GM18868 (cell line): ENCODE measurements at regions not wholly inside any gene's neighbourhood (a gene's known extent, or its start where the extent isn't known, plus 50 kb on each side); places are given as distances from the start of the nearest gene placed in this dataset.

ENCODE experiments used
- ATAC-seq: cut with Tn5 transposase; IDR thresholded peaks from one replicate; pipeline ENCODE4 v1.9.1; 2021; ENCODE audit warnings: mild to moderate bottlenecking, moderate library complexity; ENCODE audit not compliant: unreplicated experiment

- ATAC-seq = no peak
These were observed 51.2 kb upstream of the MEX3C start for GRCh38 chr18:51248685-51249084.

- ATAC-seq = no peak
These were observed 52.5 kb upstream of the MEX3C start for GRCh38 chr18:51250006-51250405.

- no peak for ATAC-seq
These were observed 53.1 kb upstream of the MEX3C start for GRCh38 chr18:51250458-51251024.

DNA sequence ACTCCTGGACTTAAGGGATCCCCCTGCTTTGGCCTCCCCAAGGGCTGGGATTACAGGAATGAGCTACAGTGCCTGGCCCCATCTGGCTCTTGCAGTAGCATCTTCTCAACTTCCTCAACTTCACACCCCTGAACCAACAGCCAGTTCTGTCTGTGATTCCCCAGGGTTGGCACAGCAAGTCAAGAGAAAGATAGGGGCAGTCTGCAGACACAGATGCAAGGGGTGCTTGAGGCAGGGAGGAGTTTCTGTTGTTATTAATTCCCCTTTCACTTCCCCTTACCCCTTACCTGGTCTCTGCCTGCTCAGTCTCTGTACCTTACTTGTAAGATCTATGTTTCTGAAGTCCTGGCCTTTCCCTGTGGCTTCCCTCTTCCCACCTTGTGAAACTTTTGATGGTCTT is 54.1 kb upstream of the MEX3C start:
- peak; percentile 100 for ATAC-seq

GRCh38 chr18:51253476-51253875 is 56.0 kb upstream of the MEX3C start:
- no peak for ATAC-seq

DNA sequence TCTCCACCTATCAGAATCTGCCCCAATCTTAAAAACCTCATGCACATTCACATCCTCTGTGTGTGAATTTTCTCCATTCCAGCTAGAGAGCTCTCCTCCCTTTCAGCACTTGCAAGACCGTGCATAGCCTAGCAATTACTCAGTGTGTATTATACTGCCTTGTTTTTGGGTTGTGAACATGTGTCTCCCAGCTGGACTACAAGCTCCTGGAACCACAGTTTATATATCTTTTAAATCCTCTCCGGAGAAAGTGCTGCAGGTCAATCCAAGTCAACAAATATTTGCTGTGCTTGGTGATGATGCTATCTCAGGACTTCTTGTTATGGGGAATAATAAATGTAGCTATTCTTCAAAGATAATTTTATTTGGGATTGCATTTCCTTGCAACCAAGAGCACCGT is 58.2 kb upstream of the MEX3C start:
- no peak for ATAC-seq

DNA sequence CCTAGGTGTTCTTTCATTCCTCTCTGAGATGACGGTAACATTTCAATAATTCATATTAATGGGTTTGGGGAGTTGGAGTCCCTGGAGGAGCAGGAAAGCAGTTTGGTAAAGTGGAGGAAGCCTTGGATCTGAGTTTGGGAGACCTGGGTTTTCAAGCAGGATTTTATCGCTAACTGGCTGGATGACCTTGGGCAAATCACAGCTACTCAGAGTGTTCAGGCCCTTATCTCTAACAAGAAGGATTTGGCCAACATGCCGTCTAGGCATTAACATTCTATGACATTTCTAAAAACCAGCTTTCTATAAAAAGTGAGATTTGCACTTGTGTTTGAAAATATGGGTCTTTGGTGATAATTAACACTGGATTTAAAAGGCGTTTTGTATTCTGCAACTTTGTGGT is 59.7 kb upstream of the MEX3C start:
- no peak for ATAC-seq

DNA sequence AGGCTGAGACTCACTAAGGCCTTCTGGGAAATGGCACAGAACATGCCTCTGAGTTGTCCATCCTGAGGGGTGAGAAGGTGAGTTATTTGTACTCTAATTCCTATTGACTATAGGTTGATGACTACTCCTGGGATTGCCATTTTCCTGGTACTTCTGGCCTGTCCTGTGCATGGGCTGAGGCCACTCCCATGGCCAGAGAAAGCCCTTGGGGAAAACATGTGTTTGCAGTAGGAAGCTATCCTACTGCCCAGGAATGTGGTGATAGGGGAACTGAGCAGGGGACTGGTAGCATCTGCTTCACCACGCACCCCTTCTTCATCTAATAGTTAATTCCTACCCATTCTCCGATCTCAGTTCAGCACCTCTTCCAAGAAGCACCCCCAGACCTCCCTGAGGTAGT is 62.6 kb upstream of the MEX3C start:
- no peak for ATAC-seq

DNA sequence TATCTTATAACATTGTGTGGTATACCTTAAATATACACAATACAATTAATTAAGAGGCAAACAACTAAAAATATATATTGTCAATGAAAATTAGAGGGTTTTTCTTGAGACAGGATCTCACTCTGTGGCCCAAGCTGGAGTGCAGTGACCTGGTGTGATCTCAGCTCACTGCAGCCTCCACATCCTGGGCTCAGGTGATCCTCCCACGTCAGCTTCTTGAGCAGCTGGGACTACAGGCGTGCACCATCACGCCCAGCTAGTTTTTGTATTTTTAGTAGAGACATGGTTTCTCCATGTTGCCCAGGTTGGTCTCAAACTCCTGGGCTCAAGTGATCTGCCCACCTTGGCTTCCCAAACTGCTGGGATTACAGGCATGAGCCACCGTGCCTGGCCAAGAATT is 68.6 kb upstream of the MEX3C start:
- ATAC-seq = peak; percentile 39

- ATAC-seq = peak; percentile 90
These were observed 69.3 kb upstream of the MEX3C start for GRCh38 chr18:51266773-51267172.

DNA sequence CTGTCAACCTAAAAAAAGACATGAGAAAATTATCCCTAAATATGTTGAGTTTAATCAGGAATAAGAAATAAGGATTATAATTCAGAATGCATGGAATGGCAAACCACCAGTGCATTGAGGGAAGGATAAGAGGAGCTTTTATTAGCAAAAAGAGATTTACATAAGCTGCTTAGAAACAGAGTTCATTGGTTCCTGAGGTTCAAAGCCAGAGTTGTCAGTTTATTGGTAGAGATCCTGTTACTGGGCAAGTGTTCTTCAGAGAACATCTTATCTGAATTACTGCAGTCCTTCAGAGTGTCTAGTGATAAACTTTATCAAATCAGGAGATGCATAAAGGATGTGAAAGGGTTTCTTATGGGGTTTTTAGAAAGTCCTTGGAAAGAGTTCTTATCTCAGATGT is 76.0 kb upstream of the MEX3C start:
- no peak for ATAC-seq

- no peak for ATAC-seq
These were observed 78.4 kb upstream of the MEX3C start for GRCh38 chr18:51275712-51276476.

- no peak for ATAC-seq
These were observed 80.7 kb upstream of the MEX3C start for GRCh38 chr18:51278045-51278649.

- peak; percentile 91 for ATAC-seq
These were observed 82.0 kb upstream of the MEX3C start for GRCh38 chr18:51279367-51279984.

GRCh38 chr18:51287818-51288508 is 90.5 kb upstream of the MEX3C start:
- ATAC-seq = no peak

DNA sequence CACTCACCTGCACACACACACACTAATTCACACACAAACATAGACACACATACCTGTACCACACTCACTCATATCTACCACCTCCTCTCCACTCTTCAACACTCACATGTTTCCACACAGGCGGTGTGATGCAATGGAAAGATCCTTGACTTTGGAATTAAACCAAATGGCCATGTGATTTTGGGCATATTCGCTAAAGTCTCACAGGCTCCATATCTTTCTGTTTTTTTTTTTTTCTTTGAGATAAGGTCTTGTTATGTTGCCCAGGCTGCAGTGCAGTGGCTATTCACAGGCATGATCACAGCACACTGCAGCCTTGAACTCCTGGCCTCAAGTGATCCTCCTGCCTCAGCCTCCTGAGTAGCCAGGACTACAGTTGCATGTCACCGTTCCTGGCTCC is 91.1 kb upstream of the MEX3C start:
- ATAC-seq = no peak

DNA sequence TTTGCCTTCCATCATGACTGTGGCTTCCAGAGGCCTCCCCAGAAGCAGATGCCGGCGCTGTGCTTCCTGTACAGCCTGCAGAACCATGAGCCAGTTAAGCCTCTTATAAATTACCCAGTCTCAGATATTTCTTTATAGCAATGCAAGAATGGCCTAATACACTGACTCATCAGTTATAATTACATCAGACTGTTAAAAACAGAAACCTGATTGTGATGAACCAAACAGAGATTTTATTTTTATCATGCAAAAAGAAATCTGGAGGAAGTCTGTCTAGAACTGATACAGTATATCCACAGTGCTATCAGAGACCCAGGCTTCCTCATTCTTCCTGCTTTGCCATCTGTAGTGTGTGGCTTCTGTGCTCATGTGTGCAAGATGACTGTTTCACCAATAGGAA is 93.4 kb upstream of the MEX3C start:
- ATAC-seq = no peak

- peak; percentile 23 for ATAC-seq
These were observed 103.4 kb upstream of the MEX3C start for GRCh38 chr18:51300912-51301311.

GRCh38 chr18:51301376-51301775 is 103.9 kb upstream of the MEX3C start:
- peak; percentile 46 for ATAC-seq

DNA sequence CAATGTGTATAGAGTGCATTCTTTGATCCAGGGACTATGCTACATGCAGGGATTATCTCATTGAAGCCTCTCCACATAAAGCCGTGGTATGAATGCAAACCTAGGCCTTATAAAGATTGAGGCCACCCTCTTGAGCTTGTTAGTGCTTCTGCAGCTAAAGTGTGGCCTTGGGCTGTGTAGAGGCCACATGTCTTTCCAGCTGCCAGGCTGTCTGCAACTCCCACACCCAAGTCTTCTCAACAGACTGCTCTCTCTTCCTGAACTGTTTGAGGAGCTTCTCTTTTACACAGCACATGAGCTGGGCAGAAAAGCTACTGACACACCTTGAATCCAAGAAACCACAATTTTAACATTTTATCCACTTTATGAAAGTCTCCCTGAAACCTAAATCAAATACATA is 119.2 kb upstream of the MEX3C start:
- ATAC-seq = no peak

- no peak for ATAC-seq
These were observed 124.2 kb upstream of the MEX3C start for GRCh38 chr18:51321696-51322095.
